H9 (cell line): ENCODE measurements at regions not wholly inside any gene's neighbourhood (a gene's known extent, or its start where the extent isn't known, plus 50 kb on each side); places are given as distances from the start of the nearest gene placed in this dataset.
"Not testable (repeated sequence)": the region's sequence is repeated elsewhere in the genome, so short reads cannot be mapped to it uniquely, and the experiment has no call there.

Source experiments
- DNase-seq: peaks from one replicate; pipeline ENCODE4 v3.0.0-alpha.2; 2017
- H2AFZ ChIP-seq: one replicate; pipeline ENCODE4 v1.6.1; 2013; ENCODE audit warnings: mild to moderate bottlenecking, low read length, control low read depth, moderate library complexity
- H2AK5ac ChIP-seq: 2 replicates; pipeline ENCODE4 v1.6.1; 2013; ENCODE audit warnings: low read length, control low read depth, mixed read lengths; ENCODE audit not compliant: insufficient read length
- H2BK120ac ChIP-seq: one replicate; pipeline ENCODE4 v1.6.1; 2013; ENCODE audit warnings: low read depth, mild to moderate bottlenecking, low read length, control low read depth, inconsistent platforms; ENCODE audit not compliant: poor library complexity, severe bottlenecking
- H2BK12ac ChIP-seq: 2 replicates; pipeline ENCODE4 v1.6.1; 2013; ENCODE audit warnings: low read length, control low read depth, mixed read lengths, low read depth; ENCODE audit not compliant: insufficient read length
- H2BK15ac ChIP-seq: 2 replicates; pipeline ENCODE4 v1.6.1; 2013; ENCODE audit warnings: low read depth, low read length, control low read depth
- H2BK20ac ChIP-seq: one replicate; pipeline ENCODE4 v1.6.1; 2013; ENCODE audit warnings: low read depth, mild to moderate bottlenecking, low read length, control low read depth, inconsistent platforms; ENCODE audit not compliant: poor library complexity, severe bottlenecking
- H2BK5ac ChIP-seq: 2 replicates; pipeline ENCODE4 v1.6.1; 2013; ENCODE audit warnings: low read length, control low read depth, mixed read lengths; ENCODE audit not compliant: insufficient read length
- H3K14ac ChIP-seq: 2 replicates; pipeline ENCODE4 v1.6.1; 2013; ENCODE audit warnings: low read length, control low read depth; ENCODE audit not compliant: insufficient read depth
- H3K18ac ChIP-seq: 2 replicates; pipeline ENCODE4 v1.6.1; 2013; ENCODE audit warnings: low read depth, mild to moderate bottlenecking, mixed read lengths, low read length, control low read depth; ENCODE audit not compliant: insufficient read length
- H3K23ac ChIP-seq: 2 replicates; pipeline ENCODE4 v1.6.1; 2013; ENCODE audit warnings: low read length, control low read depth, mixed read lengths, low read depth; ENCODE audit not compliant: insufficient read length
- H3K23me2 ChIP-seq: 2 replicates; pipeline ENCODE4 v1.6.1; 2013; ENCODE audit warnings: low read depth, mild to moderate bottlenecking, mixed read lengths, low read length, control low read depth; ENCODE audit not compliant: insufficient read length, poor library complexity, severe bottlenecking
- H3K27ac ChIP-seq: 2 replicates; pipeline ENCODE4 v1.5.1; 2013; ENCODE audit warnings: low read length, control low read depth, mixed read lengths, low read depth; ENCODE audit not compliant: insufficient read length
- H3K27me3 ChIP-seq: 2 replicates; pipeline ENCODE4 v1.6.1; 2013; ENCODE audit warnings: low read length, control low read depth, inconsistent platforms; ENCODE audit not compliant: insufficient read depth
- H3K4ac ChIP-seq: 2 replicates; pipeline ENCODE4 v1.6.1; 2013; ENCODE audit warnings: low read depth, mild to moderate bottlenecking, control low read depth, inconsistent platforms, low read length, moderate library complexity
- H3K4me1 ChIP-seq: 2 replicates; pipeline ENCODE4 v1.6.1; 2013; ENCODE audit warnings: low read length, control low read depth, inconsistent platforms; ENCODE audit not compliant: insufficient read depth
- H3K4me2 ChIP-seq: 2 replicates; pipeline ENCODE4 v1.6.1; 2013; ENCODE audit warnings: low read length, control low read depth, mixed read lengths; ENCODE audit not compliant: insufficient read length, insufficient read depth
- H3K56ac ChIP-seq: 2 replicates; pipeline ENCODE4 v1.6.1; 2013; ENCODE audit warnings: low read depth, mild to moderate bottlenecking, mixed read lengths, low read length, control low read depth; ENCODE audit not compliant: insufficient read length
- H3K79me1 ChIP-seq: 2 replicates; pipeline ENCODE4 v1.6.1; 2013; ENCODE audit warnings: low read depth, mild to moderate bottlenecking, moderate library complexity, low read length, control low read depth, inconsistent platforms; ENCODE audit not compliant: insufficient read depth, poor library complexity, severe bottlenecking
- H3K79me2 ChIP-seq: 2 replicates; pipeline ENCODE4 v1.6.1; 2013; ENCODE audit warnings: low read length, control low read depth, inconsistent platforms; ENCODE audit not compliant: insufficient read depth
- H3K9ac ChIP-seq: 2 replicates; pipeline ENCODE4 v1.6.1; 2013; ENCODE audit warnings: low read length, control low read depth, mixed read lengths; ENCODE audit not compliant: insufficient read length; ENCODE audit errors: extremely low read depth
- H3K9me3 ChIP-seq: one replicate; pipeline ENCODE4 v1.6.1; 2013; ENCODE audit warnings: low read depth, low read length, inconsistent platforms; ENCODE audit not compliant: control insufficient read depth
- H3T11ph ChIP-seq: one replicate; pipeline ENCODE4 v1.6.1; 2013; ENCODE audit warnings: mild to moderate bottlenecking, low read length, control low read depth, inconsistent platforms
- H4K20me1 ChIP-seq: one replicate; pipeline ENCODE4 v1.6.1; 2013; ENCODE audit not compliant: control insufficient read depth, insufficient read length, insufficient read depth
- H4K5ac ChIP-seq: 2 replicates; pipeline ENCODE4 v1.6.1; 2013; ENCODE audit warnings: low read depth, mild to moderate bottlenecking, mixed read lengths, low read length, control low read depth; ENCODE audit not compliant: insufficient read length
- H4K8ac ChIP-seq: replicated peaks from 2 replicates; pipeline ENCODE4 v1.6.1; 2013; ENCODE audit warnings: low read length, control low read depth, mixed read lengths, low read depth; ENCODE audit not compliant: insufficient read length
- H4K91ac ChIP-seq: 2 replicates; pipeline ENCODE4 v1.6.1; 2013; ENCODE audit warnings: low read depth, mild to moderate bottlenecking, moderate library complexity, mixed read lengths, low read length, control low read depth; ENCODE audit not compliant: insufficient read length
- H3K27ac Mint-ChIP-seq, 3 experiments: 2 replicates in 2 of 3; 3 replicates in 1 of 3; pipeline ENCODE4 v1.8.0; 2020 to 2021; ENCODE audit warnings: mixed read lengths in 3 of 3, mild to moderate bottlenecking in 1 of 3, moderate library complexity in 1 of 3
- H3K27me3 Mint-ChIP-seq: 2 replicates; pipeline ENCODE4 v1.8.0; 2021; ENCODE audit warnings: low read depth, mild to moderate bottlenecking, moderate library complexity, mixed read lengths
- H3K36me3 Mint-ChIP-seq, 3 experiments: 2 replicates in 2 of 3; 3 replicates in 1 of 3; pipeline ENCODE4 v1.8.0; 2020 to 2021; ENCODE audit warnings: low read depth in 3 of 3, mixed read lengths in 3 of 3; ENCODE audit not compliant: insufficient read depth in 1 of 3
- H3K4me1 Mint-ChIP-seq, 2 experiments: 2 replicates each; pipeline ENCODE4 v1.8.0; 2020; ENCODE audit warnings: mixed read lengths in 2 of 2
- H3K4me3 Mint-ChIP-seq, 2 experiments: 2 replicates in 1 of 2; 3 replicates in 1 of 2; pipeline ENCODE4 v1.8.0; 2020 to 2021; ENCODE audit warnings: mild to moderate bottlenecking in 2 of 2, mixed read lengths in 2 of 2, moderate library complexity in 1 of 2
- H3K9me3 Mint-ChIP-seq, 2 experiments: 2 replicates in 1 of 2; 3 replicates in 1 of 2; pipeline ENCODE4 v1.8.0; 2020; ENCODE audit warnings: mild to moderate bottlenecking in 2 of 2, mixed read lengths in 2 of 2, moderate library complexity in 1 of 2
- WGBS: extraction: QIAGEN DNeasy Blood & Tissue Kit; methylation state at CpG from one replicate; pipeline ENCODE4 v1.1.7; 2013; ENCODE audit warnings: missing lambda C conversion rate, low lambda C conversion rate, mixed read lengths; ENCODE audit not compliant: insufficient read length; ENCODE audit errors: extremely low coverage; 5-methylcytosine and 5-hydroxymethylcytosine counted together
- TF ChIP-seq, protein P1 (sequence below): fragments of 200-600 bp; sonication (generic); conservative IDR thresholded peaks from 3 replicates; pipeline ENCODE4 v1.8.0; 2021; ENCODE audit warnings: antibody characterized with exemption, mild to moderate bottlenecking

DNA sequence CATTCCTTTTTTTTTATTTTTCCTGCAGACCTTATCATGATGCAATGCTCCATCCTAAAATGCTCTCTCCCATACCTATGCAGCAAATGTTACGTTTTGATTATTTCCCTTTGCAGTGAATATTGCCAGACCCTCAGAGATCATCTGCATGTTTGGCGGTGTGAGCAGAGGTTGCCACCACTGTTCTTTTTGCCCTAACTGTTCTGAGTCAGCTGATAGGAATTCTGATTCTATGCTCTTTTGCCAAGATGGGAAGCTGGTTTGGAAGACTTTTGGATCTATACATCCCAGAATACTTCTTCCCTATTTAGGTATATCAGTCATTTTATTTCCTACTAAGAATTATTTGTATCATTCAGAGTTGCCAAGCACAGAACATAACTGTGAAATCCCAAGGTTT, 130.5 kb downstream of the KLF6 start:
- Histone ChIP-seq H3K79me1 (no peaks in the 10 kb centered on the region), H2AFZ (no peak overlapping the region), H2AK5ac (no peak overlapping the region), H3K27me3 (no peaks in the 10 kb centered on the region), H3K56ac (no peak overlapping the region), H2BK15ac (no peak overlapping the region), H3K4ac (no peak overlapping the region), H2BK5ac (no peak overlapping the region), H2BK12ac (no peak overlapping the region), H3K4me1 (peaks cover 2% of the 10 kb centered on the region; the same call in 1 of the 2 replicates), H3K14ac (no peak overlapping the region), H2BK120ac (no peak overlapping the region), H3K23ac (no peak overlapping the region), H3K4me2 (no peak overlapping the region), H4K91ac (no peak overlapping the region), H4K5ac (no peak overlapping the region), H3K79me2 (no peaks in the 10 kb centered on the region), H3K18ac (no peak overlapping the region), H3K23me2 (no peaks in the 10 kb centered on the region), H2BK20ac (no peak overlapping the region), H4K20me1 (no peaks in the 10 kb centered on the region), H3K9ac (no peak overlapping the region), H4K8ac (no peak overlapping the region), H3K27ac (no peak overlapping the region), H3T11ph (no peak overlapping the region), H3K9me3 (no peaks in the 10 kb centered on the region)
- Mint-ChIP-seq H3K36me3 (no peaks in the 10 kb centered on the region), H3K4me1 (peaks cover 19% of the 10 kb centered on the region in 2 experiments), H3K9me3 (no peaks in the 10 kb centered on the region), H3K4me3 (no peak overlapping the region), H3K27me3 (peaks cover 2% of the 10 kb centered on the region), H3K27ac (no peak overlapping the region; a peak in 1 of 7 replicates)
- TF ChIP-seq, protein P1, sequence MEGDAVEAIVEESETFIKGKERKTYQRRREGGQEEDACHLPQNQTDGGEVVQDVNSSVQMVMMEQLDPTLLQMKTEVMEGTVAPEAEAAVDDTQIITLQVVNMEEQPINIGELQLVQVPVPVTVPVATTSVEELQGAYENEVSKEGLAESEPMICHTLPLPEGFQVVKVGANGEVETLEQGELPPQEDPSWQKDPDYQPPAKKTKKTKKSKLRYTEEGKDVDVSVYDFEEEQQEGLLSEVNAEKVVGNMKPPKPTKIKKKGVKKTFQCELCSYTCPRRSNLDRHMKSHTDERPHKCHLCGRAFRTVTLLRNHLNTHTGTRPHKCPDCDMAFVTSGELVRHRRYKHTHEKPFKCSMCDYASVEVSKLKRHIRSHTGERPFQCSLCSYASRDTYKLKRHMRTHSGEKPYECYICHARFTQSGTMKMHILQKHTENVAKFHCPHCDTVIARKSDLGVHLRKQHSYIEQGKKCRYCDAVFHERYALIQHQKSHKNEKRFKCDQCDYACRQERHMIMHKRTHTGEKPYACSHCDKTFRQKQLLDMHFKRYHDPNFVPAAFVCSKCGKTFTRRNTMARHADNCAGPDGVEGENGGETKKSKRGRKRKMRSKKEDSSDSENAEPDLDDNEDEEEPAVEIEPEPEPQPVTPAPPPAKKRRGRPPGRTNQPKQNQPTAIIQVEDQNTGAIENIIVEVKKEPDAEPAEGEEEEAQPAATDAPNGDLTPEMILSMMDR: no peak
- WGBS: no CpG with 5 or more reads among the region's 2 CpGs
- DNase-seq: no peak

DNA sequence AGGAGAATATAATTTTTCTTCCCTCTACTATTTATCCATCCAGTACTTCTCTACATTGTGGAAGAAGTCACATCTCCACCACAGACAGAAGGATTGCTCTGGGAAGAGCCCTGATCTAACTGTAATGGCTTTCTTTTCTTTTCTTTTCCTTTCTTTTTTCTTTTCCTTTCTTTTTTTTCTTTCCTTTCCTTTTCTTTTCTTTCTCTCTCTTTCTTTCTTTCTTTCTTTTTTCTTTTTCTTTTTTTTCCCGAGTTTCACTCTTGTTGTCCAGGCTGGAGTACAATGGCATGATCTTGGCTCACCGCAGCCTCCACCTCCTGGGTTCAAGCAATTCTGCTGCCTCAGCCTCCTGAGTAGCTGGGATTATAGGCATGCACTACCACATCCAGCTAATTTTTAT, 131.7 kb downstream of the KLF6 start:
- not testable (repeated sequence) for H3K56ac ChIP-seq, H3K23me2 ChIP-seq, H3K27ac ChIP-seq, H2BK20ac ChIP-seq, H3K79me1 ChIP-seq, H4K20me1 ChIP-seq, H3K9me3 Mint-ChIP-seq, H3K4me1 ChIP-seq, H3K23ac ChIP-seq, H3K27me3 ChIP-seq, H4K91ac ChIP-seq, H4K5ac ChIP-seq, H3K79me2 ChIP-seq, H3K9me3 ChIP-seq, H3K14ac ChIP-seq, H2BK120ac ChIP-seq, DNase-seq, H3K9ac ChIP-seq, H3K27ac Mint-ChIP-seq, H2BK12ac ChIP-seq, H3K4me3 Mint-ChIP-seq, H2AFZ ChIP-seq, H3T11ph ChIP-seq, H3K36me3 Mint-ChIP-seq, H3K4ac ChIP-seq, H3K18ac ChIP-seq, H3K4me1 Mint-ChIP-seq, H3K4me2 ChIP-seq, H2BK5ac ChIP-seq, H2BK15ac ChIP-seq, H2AK5ac ChIP-seq, H3K27me3 Mint-ChIP-seq, H4K8ac ChIP-seq
- no CpG with 5 or more reads among the region's 2 CpGs for WGBS
